DMS 273 (cell line): ENCODE measurements at regions not wholly inside any gene's neighbourhood (a gene's known extent, or its start where the extent isn't known, plus 50 kb on each side); places are given as distances from the start of the nearest gene placed in this dataset.

Experiments
- DNase-seq: peaks from one replicate; lab custom pipeline; 2025; ENCODE audit not compliant: unreplicated experiment; lab: John Stamatoyannopoulos, UW

GRCh38 chr17:22410136-22410535 lies 717.8 kb downstream of the KCNJ18 start:
- DNase-seq: no peak

- DNase-seq: no peak
Observed at GRCh38 chr17:22411185-22411784, 719.0 kb downstream of the KCNJ18 start.

GRCh38 chr17:22435231-22435974 lies 743.1 kb downstream of the KCNJ18 start:
- DNase-seq: no peak

- no peak for DNase-seq
Observed at GRCh38 chr17:22441776-22442175, 749.5 kb downstream of the KCNJ18 start.

- no peak for DNase-seq
Observed at GRCh38 chr17:22443061-22443460, 750.7 kb downstream of the KCNJ18 start.

GRCh38 chr17:22453181-22453580 lies 760.9 kb downstream of the KCNJ18 start:
- no peak for DNase-seq

GRCh38 chr17:22454070-22454999 lies 762.0 kb downstream of the KCNJ18 start:
- DNase-seq: no peak

GRCh38 chr17:22459331-22459952 lies 767.1 kb downstream of the KCNJ18 start:
- no peak for DNase-seq

- no peak for DNase-seq
Observed at GRCh38 chr17:22459953-22460350, 767.6 kb downstream of the KCNJ18 start.

- DNase-seq: no peak
Observed at GRCh38 chr17:22460461-22461063, 768.2 kb downstream of the KCNJ18 start.

- no peak for DNase-seq
Observed at GRCh38 chr17:22461460-22462145, 769.3 kb downstream of the KCNJ18 start.

- DNase-seq: no peak
Observed at GRCh38 chr17:22462461-22462860, 770.1 kb downstream of the KCNJ18 start.

GRCh38 chr17:22463110-22463850 lies 771.0 kb downstream of the KCNJ18 start:
- DNase-seq: no peak

- DNase-seq: no peak
Observed at GRCh38 chr17:22464041-22464440, 771.7 kb downstream of the KCNJ18 start.

GRCh38 chr17:22467720-22468119 lies 775.4 kb downstream of the KCNJ18 start:
- no peak for DNase-seq

GRCh38 chr17:22469101-22469880 lies 777.0 kb downstream of the KCNJ18 start:
- no peak for DNase-seq

- no peak for DNase-seq
Observed at GRCh38 chr17:22469941-22470340, 777.6 kb downstream of the KCNJ18 start.

- no peak for DNase-seq
Observed at GRCh38 chr17:22470411-22471175, 778.3 kb downstream of the KCNJ18 start.
